ENCODE measurements at regions not wholly inside any gene's neighbourhood (a gene's known extent, or its start where the extent isn't known, plus 50 kb on each side); places are given as distances from the start of the nearest gene placed in this dataset.

- no peak for TF ChIP-seq ZBTB5 (IDR thresholded peaks at IDR 0.05)
- no peak for TF ChIP-seq POU5F1 (IDR thresholded peaks at IDR 0.05; ENCODE audit: borderline replicate concordance, low read depth, low read length, partially characterized antibody)
- no peak for TF ChIP-seq ZZZ3 (IDR thresholded peaks at IDR 0.05)
- TF ChIP-seq JUNB (CRISPR knock-in tag; conservative IDR thresholded peaks at IDR 0.05) = no peak
- TF ChIP-seq CTBP1 (IDR thresholded peaks at IDR 0.05; ENCODE audit: borderline replicate concordance) = no peak
- TF ChIP-seq HOXB6 (CRISPR knock-in tag; IDR thresholded peaks at IDR 0.05; ENCODE audit: borderline replicate concordance) = no peak
These were observed 91.3 kb upstream of the RASEF start (continued) for GRCh38 chr9:83154087-83154736.

GRCh38 chr9:83153030-83153429 lies 90.1 kb upstream of the RASEF start:
- 9% methylated on average over 2 of the region's 2 CpGs for WGBS (ENCODE audit: insufficient coverage, low coverage, missing lambda C conversion rate)
- H3K27me3 ChIP-seq (ENCODE audit: control insufficient read depth in 2 of 2, insufficient read depth in 2 of 2, low read length in 2 of 2) = no peaks in the 10 kb centered on the region
- TF ChIP-seq ZNF778 (CRISPR knock-in tag; IDR thresholded peaks at IDR 0.05) = no peak
- TF ChIP-seq ZNF431 (CRISPR knock-in tag; IDR thresholded peaks at IDR 0.05) = no peak
- no peak for TF ChIP-seq KAT2B (IDR thresholded peaks at IDR 0.05; ENCODE audit: low read depth, low read length)
- TF ChIP-seq CHAMP1 (IDR thresholded peaks at IDR 0.05) = no peak
- TF ChIP-seq ETV1 (tag; conservative IDR thresholded peaks at IDR 0.05; ENCODE audit: low read depth) = no peak
- TF ChIP-seq NBN (IDR thresholded peaks at IDR 0.05; ENCODE audit: low read depth) = no peak
- TF ChIP-seq BCLAF1 (IDR thresholded peaks at IDR 0.05; ENCODE audit: borderline replicate concordance in 1 of 2, control insufficient read depth in 1 of 2, low read depth in 2 of 2, low read length in 1 of 2) = no peak
- TF ChIP-seq HDAC3 (IDR thresholded peaks at IDR 0.05; ENCODE audit: borderline replicate concordance, partially characterized antibody) = no peak
- TF ChIP-seq KLF10 (CRISPR knock-in tag; IDR thresholded peaks at IDR 0.05) = no peak

More at GRCh38 chr9:83153030-83153429, 90.1 kb upstream of the RASEF start:
- H3K79me2 ChIP-seq (ENCODE audit: control insufficient read depth, insufficient read depth, low read length) = no peaks in the 10 kb centered on the region
- H3K9me1 ChIP-seq (ENCODE audit: control insufficient read depth, insufficient read depth, low read length) = no peaks in the 10 kb centered on the region
- H2AFZ ChIP-seq (ENCODE audit: low read depth, low read length) = no peak overlapping the region
- CTCF ChIA-PET (ENCODE audit: low intra/inter-chr PET ratio) = no interaction called here
- no peak overlapping the region for H3K9ac ChIP-seq (ENCODE audit: insufficient read depth in 1 of 2, low read depth in 2 of 2, low read length in 2 of 2)
- ATAC-seq (no peak), FAIRE-seq (no peak), DNase-seq (ENCODE audit: extremely low read depth in 1 of 4, low spot score in 3 of 4) (no peak)
- H3K27ac ChIP-seq (ENCODE audit: extremely low read depth, low read depth, low read length) = no peak overlapping the region
- BruUV-seq (replicated peaks) = no TSS peak
- no peaks in the 10 kb centered on the region for H4K20me1 ChIP-seq (replicated peaks; ENCODE audit: control insufficient read depth, insufficient read depth, low read length)
- H3K4me2 ChIP-seq (ENCODE audit: insufficient read depth, low read length) = no peak overlapping the region
- H3K36me3 ChIP-seq (ENCODE audit: control insufficient read depth, insufficient read depth, low read length) = no peaks in the 10 kb centered on the region
- H3K4me3 ChIP-seq = no peak overlapping the region
- in situ Hi-C loops (cut with MboI) (no loop called here), intact Hi-C loops (cut with micrococcal nuclease) (no loop called here)
- H3K4me1 ChIP-seq (replicated peaks in 1 of 2; ENCODE audit: control insufficient read depth in 2 of 2, insufficient read depth in 2 of 2, low read length in 2 of 2) = no peaks in the 10 kb centered on the region
- H3K9me3 ChIP-seq (replicated peaks; ENCODE audit: control insufficient read depth, insufficient read depth, low read depth, low read length) = no peaks in the 10 kb centered on the region
- POLR2A ChIA-PET = no interaction called here

Data from K562 (cell line).